ENCODE measurements at regions not wholly inside any gene's neighbourhood (a gene's known extent, or its start where the extent isn't known, plus 50 kb on each side); places are given as distances from the start of the nearest gene placed in this dataset.

DNA sequence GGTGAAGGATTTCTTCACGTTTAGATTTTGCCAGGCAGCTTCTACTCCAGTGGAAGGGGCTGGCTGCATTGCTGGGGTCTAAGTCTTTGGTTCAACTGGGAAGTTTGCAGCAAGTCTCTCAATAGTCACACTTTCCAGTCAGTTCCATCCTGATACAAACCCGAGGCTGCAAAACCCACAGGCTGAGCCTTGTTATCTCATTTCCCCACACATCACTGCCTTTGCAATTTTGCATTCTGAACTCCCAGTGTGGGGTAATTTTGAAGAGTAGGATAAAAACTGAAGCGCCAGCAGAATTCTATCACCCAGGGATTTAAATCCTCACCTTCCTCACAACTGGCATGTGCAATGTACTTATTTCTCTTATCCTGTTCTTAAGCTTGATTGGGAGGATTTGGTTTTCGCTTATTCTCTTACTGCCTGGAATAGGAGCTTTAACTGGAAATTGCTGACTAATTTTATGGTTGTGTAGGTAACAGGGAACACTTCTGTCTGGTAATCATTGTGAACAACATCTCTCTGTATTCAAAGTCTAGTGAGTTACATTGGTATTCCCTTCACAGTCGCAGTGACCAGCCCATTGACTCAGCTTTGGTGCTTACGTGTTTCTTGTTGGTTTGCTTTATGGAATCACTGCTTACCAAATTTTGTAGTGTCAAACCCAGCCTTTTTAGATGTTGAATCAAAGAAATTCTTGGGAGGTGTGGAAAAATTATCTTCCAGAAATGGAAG is 142.0 kb upstream of the TOPAZ1 start:
- no peak for DNase-seq

GRCh38 chr3:44100298-44100695 is 141.4 kb upstream of the TOPAZ1 start:
- no peak for DNase-seq

DNA sequence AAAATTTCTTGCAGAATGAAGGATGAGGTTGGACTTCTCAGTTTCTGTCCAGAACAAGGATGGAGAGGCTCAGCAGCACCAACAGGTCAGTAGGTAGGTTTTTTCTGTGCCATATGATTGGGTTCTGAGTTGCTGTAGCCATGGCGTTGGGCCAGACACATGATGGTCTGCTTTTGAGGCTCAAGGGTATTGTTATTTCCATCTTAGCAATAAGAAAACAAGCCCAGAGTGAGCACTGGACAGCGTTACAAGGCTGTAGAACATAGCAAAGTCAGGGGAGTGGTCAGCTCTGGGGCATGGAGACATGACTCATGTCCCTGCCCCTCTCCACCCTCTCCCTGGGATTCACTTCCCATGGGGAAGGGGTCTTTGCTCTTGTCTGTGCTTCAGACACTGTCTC is 137.6 kb upstream of the TOPAZ1 start:
- no peak for DNase-seq

- DNase-seq, result no peak
These were observed 136.9 kb upstream of the TOPAZ1 start for GRCh38 chr3:44104668-44105321.

DNA sequence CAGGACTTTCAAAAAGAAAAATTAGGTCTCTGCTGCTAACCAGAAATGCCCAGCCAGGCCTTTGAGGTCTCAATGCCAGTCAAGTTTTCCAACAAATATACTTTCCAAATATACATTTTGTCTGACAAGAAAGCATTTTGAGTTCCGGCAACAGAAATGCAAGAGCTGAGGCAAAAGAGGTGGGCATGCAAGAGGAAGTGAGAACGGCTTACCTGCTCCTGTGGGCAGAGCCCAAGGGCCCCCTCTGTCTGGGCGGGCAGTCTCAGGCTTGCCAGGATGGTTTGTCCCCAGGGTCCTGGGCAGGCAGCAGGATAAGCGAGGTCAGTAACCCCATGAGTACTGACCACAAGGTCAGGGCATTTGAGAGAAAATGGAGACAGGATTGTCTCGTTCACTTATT is 136.1 kb upstream of the TOPAZ1 start:
- DNase-seq, result no peak

- DNase-seq, result no peak
These were observed 134.9 kb upstream of the TOPAZ1 start for GRCh38 chr3:44106756-44107155.

DNA sequence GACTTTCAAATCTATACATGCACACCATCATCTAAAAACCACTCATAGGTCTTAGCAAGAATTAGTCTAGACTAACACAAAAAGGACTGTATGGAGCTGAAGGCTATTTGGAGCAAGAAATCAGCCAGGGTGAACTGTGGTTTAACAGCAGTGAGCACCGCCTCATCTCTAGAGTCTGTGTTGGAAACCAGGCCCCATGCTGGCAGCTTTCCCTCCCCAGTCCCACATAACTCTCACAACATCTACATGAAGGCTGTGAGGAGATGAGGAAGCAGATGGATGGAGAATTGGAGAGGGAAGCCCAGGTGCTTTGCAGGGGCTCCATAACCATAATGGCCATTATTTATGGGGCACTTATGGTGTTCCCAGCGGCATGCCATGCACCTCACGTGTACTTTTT is 133.2 kb upstream of the TOPAZ1 start:
- no peak for DNase-seq

- DNase-seq, result no peak
These were observed 131.8 kb upstream of the TOPAZ1 start for GRCh38 chr3:44109771-44110361.

- DNase-seq, result no peak
These were observed 131.0 kb upstream of the TOPAZ1 start for GRCh38 chr3:44110648-44111047.

- DNase-seq, result no peak
These were observed 130.2 kb upstream of the TOPAZ1 start for GRCh38 chr3:44111482-44111881.

DNA sequence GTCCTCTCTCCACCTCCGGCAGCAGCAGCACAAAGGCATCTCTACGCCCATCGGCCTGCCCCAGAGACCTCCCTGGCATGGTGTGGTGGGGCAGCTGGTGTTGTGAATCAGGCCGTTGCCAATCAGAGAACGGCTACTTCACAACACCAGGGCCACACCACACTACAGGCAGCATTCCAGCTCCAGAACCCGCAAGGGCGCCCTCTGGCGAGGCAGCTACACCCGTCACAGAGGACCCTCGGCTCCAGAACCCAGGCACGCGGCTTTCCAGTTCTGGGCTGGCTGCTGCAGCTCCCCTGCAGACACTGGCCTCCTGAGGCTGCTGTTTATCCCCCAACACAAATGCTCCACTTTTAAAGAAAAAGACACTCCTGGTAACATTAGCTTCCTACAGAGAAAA is 127.5 kb upstream of the TOPAZ1 start:
- peak; percentile 23 for DNase-seq

- DNase-seq, result no peak
These were observed 124.4 kb upstream of the TOPAZ1 start for GRCh38 chr3:44117239-44117638.

DNA sequence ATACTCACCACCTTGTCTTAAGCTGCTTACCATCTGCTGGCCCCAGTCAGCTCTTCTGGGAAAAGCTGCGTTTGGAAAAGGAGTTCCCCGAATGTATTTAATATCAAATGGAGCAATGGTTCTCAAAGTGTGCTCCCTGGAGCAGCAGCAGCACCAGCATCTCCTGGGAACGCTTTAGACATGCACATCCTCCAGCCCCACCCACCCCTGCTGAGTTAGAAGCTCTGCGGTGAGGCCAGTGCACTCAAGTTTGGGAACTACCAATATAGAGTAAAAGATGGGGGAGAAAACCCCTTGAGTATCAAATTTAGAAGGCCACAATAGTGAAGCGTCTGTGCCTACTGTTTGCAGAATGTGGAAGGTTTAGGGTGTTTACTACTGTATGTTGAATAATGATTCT is 124.0 kb upstream of the TOPAZ1 start:
- DNase-seq, result no peak

DNA sequence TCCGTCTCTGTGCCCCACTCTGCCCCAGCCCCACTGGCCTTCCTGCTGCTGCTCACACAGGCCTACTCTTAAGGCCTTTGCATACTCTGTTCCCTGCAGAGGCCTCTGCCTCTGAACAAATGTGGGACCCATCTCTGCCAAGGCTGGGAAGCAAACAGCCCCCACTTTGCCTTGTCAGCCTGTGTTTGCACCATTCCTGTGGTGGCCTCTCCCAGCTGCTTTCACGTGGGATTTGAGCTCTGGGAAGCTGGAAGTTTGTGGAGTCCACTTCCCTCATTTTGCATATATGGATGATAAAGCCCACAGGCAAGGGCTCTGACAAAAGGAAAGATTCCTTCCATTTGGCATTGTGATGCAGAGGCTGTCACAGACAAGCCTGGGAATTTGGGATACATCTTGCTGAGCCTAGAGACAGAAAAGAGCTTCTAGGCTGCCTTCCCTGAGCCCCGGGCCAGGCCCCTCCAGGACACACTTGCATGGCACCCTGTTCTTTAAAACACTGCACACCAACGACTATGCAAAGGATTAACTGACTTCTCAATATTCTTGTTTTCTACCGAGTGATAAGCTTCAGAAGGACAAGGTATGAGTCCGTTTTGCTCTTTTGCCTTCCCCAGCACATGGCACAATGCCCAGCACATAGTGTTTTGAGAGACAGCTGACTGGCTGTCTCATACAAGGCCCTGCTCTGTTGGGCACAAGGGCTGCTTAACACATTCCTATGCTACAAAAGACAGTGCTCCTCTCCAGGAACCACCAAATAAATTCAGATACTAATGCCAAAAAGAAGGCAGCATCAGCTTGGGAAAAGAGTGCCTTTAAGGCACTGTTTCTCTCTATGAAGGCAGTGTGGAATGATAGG is 120.7 kb upstream of the TOPAZ1 start:
- DNase-seq, result no peak

- no peak for DNase-seq
These were observed 116.4 kb upstream of the TOPAZ1 start for GRCh38 chr3:44125246-44125645.

GRCh38 chr3:44125882-44126281 is 115.8 kb upstream of the TOPAZ1 start:
- no peak for DNase-seq

- no peak for DNase-seq
These were observed 113.5 kb upstream of the TOPAZ1 start for GRCh38 chr3:44128057-44128775.

DNA sequence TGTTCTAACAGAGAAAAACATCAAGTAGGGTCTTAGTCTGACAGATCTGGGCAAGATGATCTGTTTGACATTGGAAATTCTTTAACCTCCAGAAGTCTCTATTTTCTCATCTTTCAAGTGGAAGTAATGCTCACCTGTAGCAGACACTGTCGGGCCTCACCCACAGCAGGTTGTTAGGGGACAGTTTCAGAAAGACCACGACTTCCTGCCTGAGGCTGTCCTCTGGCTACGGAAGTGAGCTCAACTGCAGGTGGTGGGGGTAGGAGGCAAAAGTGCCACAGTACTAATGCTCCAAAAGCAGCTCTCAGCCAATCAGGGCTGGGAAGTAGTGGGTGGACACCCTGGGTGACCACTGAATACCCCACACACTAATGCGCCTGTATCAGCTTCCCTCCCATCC is 111.4 kb upstream of the TOPAZ1 start:
- DNase-seq, result no peak

DNA sequence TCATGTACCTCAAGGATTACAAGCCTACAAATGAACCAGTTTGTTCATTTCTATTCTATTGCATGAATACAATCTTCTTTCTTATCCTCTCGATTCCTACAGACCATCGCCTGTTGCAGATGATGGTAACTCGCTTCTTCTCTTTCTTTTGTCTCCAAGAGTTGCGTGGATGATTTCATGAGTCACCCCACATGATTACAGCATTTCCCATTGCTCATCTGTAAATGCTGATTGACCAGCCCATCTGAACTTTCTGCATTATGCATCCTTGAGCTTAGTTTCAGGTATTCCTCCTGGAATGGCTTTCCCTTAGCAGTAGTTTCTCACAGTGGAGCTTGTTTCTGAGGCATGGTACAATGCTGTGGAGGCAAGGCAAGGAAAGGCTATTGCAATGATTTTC is 109.6 kb upstream of the TOPAZ1 start:
- no peak for DNase-seq

DNA sequence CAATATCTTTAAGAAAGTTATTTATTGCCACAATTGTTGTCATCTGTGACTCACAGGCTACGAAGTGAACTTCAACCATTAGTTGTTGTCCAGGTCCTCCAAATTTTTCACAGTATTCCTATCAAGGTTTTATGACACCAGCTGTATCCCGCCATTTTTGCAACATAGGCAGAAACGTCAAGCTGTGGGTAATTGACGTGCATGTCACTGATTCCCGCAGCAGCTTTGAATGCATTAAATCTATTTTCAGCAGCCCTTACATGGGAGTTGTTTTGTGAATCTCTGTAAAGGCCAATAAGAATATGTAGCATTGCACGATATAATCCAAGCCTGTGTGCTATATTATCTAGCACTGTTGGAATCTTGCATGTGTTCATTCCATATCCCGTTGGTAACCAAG is 109.1 kb upstream of the TOPAZ1 start:
- no peak for DNase-seq

- DNase-seq, result peak; percentile 4
These were observed 105.3 kb upstream of the TOPAZ1 start for GRCh38 chr3:44136421-44136820.

- DNase-seq, result no peak
These were observed 95.6 kb upstream of the TOPAZ1 start for GRCh38 chr3:44146073-44146472.

All from hematopoietic multipotent progenitor cell treated with erythropoietin and hydrocortisone succinate and interleukin-3 and kit ligand, for 8 days (in vitro differentiated cells).